ENCODE measurements at regions not wholly inside any gene's neighbourhood (a gene's known extent, or its start where the extent isn't known, plus 50 kb on each side); places are given as distances from the start of the nearest gene placed in this dataset.

DNA sequence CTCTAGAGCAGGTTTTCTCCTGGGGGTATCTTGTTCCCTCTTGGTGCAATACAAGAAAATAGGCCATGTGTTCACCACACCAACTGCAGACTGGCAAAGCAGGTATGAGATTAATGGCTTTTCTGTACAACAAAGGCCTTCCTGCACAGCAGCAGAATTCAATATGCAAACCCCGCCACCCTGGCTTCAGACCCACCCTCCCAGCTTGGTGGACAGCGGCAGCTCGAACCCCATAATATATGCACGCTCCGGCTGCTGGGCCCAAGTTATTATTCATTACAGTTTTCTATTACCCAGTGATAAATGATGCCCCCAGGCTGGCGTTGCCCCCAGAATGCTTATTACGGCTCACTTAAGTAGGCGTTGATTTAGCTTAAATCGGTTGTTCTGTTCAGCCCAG lies 144.2 kb downstream of the RRAGC start:
- Histone ChIP-seq H3K4me1 (ENCODE audit: control insufficient read depth in 1 of 2, low read depth in 2 of 2) (no peaks in the 10 kb centered on the region), H3K27ac (no peak overlapping the region), H3K27me3 (replicated peaks; ENCODE audit: insufficient read depth) (no peaks in the 10 kb centered on the region), H3K36me3 (no peaks in the 10 kb centered on the region), H3K4me3 (no peak overlapping the region), H3K9me3 (no peaks in the 10 kb centered on the region)
- no peak for DNase-seq (ENCODE audit: low spot score)
- no peak for ATAC-seq (ENCODE audit: insufficient number of reproducible peaks, low FRiP score, low read depth)
- TF ChIP-seq, protein P1, sequence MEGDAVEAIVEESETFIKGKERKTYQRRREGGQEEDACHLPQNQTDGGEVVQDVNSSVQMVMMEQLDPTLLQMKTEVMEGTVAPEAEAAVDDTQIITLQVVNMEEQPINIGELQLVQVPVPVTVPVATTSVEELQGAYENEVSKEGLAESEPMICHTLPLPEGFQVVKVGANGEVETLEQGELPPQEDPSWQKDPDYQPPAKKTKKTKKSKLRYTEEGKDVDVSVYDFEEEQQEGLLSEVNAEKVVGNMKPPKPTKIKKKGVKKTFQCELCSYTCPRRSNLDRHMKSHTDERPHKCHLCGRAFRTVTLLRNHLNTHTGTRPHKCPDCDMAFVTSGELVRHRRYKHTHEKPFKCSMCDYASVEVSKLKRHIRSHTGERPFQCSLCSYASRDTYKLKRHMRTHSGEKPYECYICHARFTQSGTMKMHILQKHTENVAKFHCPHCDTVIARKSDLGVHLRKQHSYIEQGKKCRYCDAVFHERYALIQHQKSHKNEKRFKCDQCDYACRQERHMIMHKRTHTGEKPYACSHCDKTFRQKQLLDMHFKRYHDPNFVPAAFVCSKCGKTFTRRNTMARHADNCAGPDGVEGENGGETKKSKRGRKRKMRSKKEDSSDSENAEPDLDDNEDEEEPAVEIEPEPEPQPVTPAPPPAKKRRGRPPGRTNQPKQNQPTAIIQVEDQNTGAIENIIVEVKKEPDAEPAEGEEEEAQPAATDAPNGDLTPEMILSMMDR (IDR thresholded peaks at IDR 0.05), result no peak

DNA sequence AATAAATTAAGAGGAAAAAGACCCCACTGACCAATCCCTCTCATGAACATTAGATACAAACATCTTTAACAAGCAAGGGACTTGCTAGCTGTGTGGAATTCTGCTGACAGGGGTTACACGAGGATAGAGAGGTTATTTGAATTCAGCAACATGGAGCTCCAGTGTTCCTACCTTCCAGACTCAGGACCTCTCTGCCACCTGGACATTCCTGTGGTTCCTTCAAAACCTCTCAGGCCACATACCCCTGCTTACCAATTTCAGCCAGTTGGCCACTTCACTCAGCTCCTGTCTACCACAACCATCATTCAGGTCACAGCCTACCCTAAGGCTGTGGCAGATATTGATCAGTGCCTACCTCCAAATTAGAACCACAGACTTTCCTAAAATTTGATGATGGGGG lies 147.5 kb downstream of the RRAGC start:
- Histone ChIP-seq H3K27me3 (replicated peaks; ENCODE audit: insufficient read depth) (no peaks in the 10 kb centered on the region), H3K4me3 (no peak overlapping the region), H3K27ac (no peak overlapping the region), H3K4me1 (ENCODE audit: control insufficient read depth in 1 of 2, low read depth in 2 of 2) (no peaks in the 10 kb centered on the region), H3K9me3 (no peaks in the 10 kb centered on the region), H3K36me3 (no peaks in the 10 kb centered on the region)
- TF ChIP-seq, protein P1 (IDR thresholded peaks at IDR 0.05), result no peak
- no peak for DNase-seq (ENCODE audit: low spot score)
- no peak for ATAC-seq (ENCODE audit: insufficient number of reproducible peaks, low FRiP score, low read depth)

DNA sequence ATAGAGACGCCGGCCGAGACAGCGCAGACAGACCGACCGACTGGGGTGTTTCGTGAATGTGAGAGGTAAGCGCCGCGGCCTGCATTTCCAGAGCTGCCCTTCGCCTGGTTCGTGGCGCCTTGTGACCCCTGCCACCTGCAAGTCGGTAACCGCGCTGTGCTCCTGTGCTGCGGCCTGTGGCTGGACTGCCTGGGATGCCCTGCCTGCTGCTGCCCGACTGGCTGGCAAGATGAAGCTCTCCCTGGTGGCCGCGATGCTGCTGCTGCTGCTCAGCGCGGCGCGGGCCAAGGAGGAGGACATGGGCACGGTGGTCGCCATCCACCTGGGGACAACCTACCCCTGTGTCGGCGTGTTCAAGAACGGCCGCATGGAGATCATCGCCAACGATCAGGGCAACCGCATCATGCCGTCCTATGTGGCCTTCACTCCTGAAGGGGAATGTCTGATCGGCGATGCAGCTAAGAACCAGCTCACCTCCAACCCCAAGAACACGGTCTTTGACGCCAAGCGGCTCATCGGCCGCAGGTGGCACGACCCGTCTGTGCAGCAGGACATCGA lies 150.8 kb downstream of the RRAGC start:
- Histone ChIP-seq H3K4me3 (no peak overlapping the region), H3K27ac (no peak overlapping the region), H3K9me3 (peaks cover 5% of the 10 kb centered on the region), H3K36me3 (no peaks in the 10 kb centered on the region), H3K27me3 (replicated peaks; ENCODE audit: insufficient read depth) (no peaks in the 10 kb centered on the region), H3K4me1 (ENCODE audit: control insufficient read depth in 1 of 2, low read depth in 2 of 2) (no peaks in the 10 kb centered on the region)
- no peak for DNase-seq (ENCODE audit: low spot score)
- no peak for ATAC-seq (ENCODE audit: insufficient number of reproducible peaks, low FRiP score, low read depth)
- TF ChIP-seq, protein P1 (IDR thresholded peaks at IDR 0.05), result no peak

GRCh38 chr1:38701088-38701487 lies 158.5 kb downstream of the RRAGC start:
- DNase-seq (ENCODE audit: low spot score) (no peak), ATAC-seq (ENCODE audit: insufficient number of reproducible peaks, low FRiP score, low read depth) (no peak)
- no peaks in the 10 kb centered on the region for H3K4me1 ChIP-seq (ENCODE audit: control insufficient read depth in 1 of 2, low read depth in 2 of 2)

DNA sequence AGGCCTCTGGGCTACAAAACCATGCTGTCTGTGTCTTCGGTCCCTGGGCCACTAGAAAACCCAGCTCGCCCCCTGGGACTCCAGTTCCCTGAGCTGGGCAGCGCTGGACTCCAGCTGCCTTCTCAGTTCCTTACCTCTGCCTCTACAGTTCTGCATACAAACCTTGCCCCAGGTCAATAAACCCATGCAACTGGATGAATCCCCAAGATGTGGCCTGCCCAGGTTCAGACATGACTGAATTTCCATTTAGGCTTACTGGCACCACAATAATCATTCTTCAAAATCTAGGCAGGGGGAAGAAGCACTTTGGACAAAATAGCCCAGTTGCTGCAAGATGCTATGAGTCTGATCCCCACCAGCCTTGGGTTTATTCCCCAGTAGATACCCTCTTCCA lies 159.5 kb downstream of the RRAGC start:
- H3K27me3 ChIP-seq (replicated peaks; ENCODE audit: insufficient read depth), result no peaks in the 10 kb centered on the region
- DNase-seq (ENCODE audit: low spot score) (no peak), ATAC-seq (ENCODE audit: insufficient number of reproducible peaks, low FRiP score, low read depth) (no peak)
- H3K27ac ChIP-seq, result no peak overlapping the region
- H3K4me3 ChIP-seq, result no peak overlapping the region
- TF ChIP-seq, protein P1 (IDR thresholded peaks at IDR 0.05), result no peak
- H3K9me3 ChIP-seq, result no peaks in the 10 kb centered on the region
- H3K36me3 ChIP-seq, result no peaks in the 10 kb centered on the region
- no peaks in the 10 kb centered on the region for H3K4me1 ChIP-seq (ENCODE audit: control insufficient read depth in 1 of 2, low read depth in 2 of 2)

More at GRCh38 chr1:38701088-38701487, 158.5 kb downstream of the RRAGC start:
- H3K27me3 ChIP-seq (replicated peaks; ENCODE audit: insufficient read depth), result no peaks in the 10 kb centered on the region
- no peaks in the 10 kb centered on the region for H3K9me3 ChIP-seq
- H3K36me3 ChIP-seq, result no peaks in the 10 kb centered on the region
- H3K27ac ChIP-seq, result no peak overlapping the region
- TF ChIP-seq, protein P1 (IDR thresholded peaks at IDR 0.05), result no peak
- no peak overlapping the region for H3K4me3 ChIP-seq

Measured in thoracic aorta (tissue), 2 donors.